Type B pancreatic cell (in vitro differentiated cells): ENCODE measurements at regions not wholly inside any gene's neighbourhood (a gene's known extent, or its start where the extent isn't known, plus 50 kb on each side); places are given as distances from the start of the nearest gene placed in this dataset.
"Not testable (repeated sequence)": the region's sequence is repeated elsewhere in the genome, so short reads cannot be mapped to it uniquely, and the experiment has no call there.

Experiments
- DNase-seq: peaks from one replicate; pipeline ENCODE4 v3.0.0; 2021; ENCODE audit warnings: mixed read lengths; ENCODE audit not compliant: unreplicated experiment; ENCODE audit errors: extremely low spot score
- H3K27ac Mint-ChIP-seq: 2 replicates; pipeline ENCODE4 v1.8.0; 2021; ENCODE audit warnings: mild to moderate bottlenecking, mixed read lengths
- H3K27me3 Mint-ChIP-seq: 2 replicates; pipeline ENCODE4 v1.8.0; 2021; ENCODE audit warnings: mixed read lengths
- H3K36me3 Mint-ChIP-seq: 2 replicates; pipeline ENCODE4 v1.8.0; 2021; ENCODE audit warnings: mixed read lengths
- H3K4me1 Mint-ChIP-seq: one replicate; pipeline ENCODE4 v1.8.0; 2021; ENCODE audit warnings: mixed read lengths; ENCODE audit not compliant: unreplicated experiment
- H3K4me3 Mint-ChIP-seq: 2 replicates; pipeline ENCODE4 v1.8.0; 2021; ENCODE audit warnings: mild to moderate bottlenecking, mixed read lengths
- H3K9me3 Mint-ChIP-seq: 2 replicates; pipeline ENCODE4 v1.8.0; 2021; ENCODE audit warnings: mixed read lengths
- TF ChIP-seq, protein P1 (sequence below): fragments of 200-600 bp; sonication (generic); conservative IDR thresholded peaks from 2 replicates; pipeline ENCODE4 v1.5.0; 2021; ENCODE audit warnings: antibody characterized with exemption, mild to moderate bottlenecking

DNA sequence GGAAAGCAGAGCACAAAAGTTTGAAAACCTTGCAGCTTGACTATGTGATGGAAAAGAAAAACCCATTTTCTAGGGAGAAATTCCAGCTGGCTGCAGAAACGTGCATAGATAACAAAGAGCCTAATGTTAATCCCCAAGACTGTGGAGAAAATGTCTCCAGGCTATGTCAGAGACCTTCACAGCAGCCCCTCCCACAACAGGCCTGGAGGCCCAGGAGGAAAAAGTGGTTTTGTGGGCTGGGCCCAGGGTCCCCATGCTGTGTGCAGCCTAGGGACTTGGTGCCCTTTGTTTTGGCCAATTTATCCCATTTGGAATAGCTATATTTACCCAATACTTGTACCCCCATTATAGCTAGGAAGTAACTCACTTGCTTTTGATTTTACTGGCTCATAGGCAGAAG lies 484.1 kb upstream of the HTR1E start:
- Mint-ChIP-seq H3K27ac (no peak overlapping the region), H3K4me1 (peaks cover 4% of the 10 kb centered on the region), H3K27me3 (no peaks in the 10 kb centered on the region), H3K36me3 (peaks cover 3% of the 10 kb centered on the region), H3K4me3 (no peak overlapping the region), H3K9me3 (peaks cover 7% of the 10 kb centered on the region)
- TF ChIP-seq, protein P1, sequence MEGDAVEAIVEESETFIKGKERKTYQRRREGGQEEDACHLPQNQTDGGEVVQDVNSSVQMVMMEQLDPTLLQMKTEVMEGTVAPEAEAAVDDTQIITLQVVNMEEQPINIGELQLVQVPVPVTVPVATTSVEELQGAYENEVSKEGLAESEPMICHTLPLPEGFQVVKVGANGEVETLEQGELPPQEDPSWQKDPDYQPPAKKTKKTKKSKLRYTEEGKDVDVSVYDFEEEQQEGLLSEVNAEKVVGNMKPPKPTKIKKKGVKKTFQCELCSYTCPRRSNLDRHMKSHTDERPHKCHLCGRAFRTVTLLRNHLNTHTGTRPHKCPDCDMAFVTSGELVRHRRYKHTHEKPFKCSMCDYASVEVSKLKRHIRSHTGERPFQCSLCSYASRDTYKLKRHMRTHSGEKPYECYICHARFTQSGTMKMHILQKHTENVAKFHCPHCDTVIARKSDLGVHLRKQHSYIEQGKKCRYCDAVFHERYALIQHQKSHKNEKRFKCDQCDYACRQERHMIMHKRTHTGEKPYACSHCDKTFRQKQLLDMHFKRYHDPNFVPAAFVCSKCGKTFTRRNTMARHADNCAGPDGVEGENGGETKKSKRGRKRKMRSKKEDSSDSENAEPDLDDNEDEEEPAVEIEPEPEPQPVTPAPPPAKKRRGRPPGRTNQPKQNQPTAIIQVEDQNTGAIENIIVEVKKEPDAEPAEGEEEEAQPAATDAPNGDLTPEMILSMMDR = no peak
- no peak for DNase-seq

- TF ChIP-seq, protein P1 = no peak
- no peak for DNase-seq
- Mint-ChIP-seq H3K36me3 (peaks cover 3% of the 10 kb centered on the region), H3K27ac (no peak overlapping the region), H3K4me3 (no peak overlapping the region), H3K27me3 (no peaks in the 10 kb centered on the region), H3K9me3 (peaks cover 12% of the 10 kb centered on the region), H3K4me1 (no peaks in the 10 kb centered on the region)
These were observed 488.9 kb upstream of the HTR1E start for GRCh38 chr6:86448398-86448797.

DNA sequence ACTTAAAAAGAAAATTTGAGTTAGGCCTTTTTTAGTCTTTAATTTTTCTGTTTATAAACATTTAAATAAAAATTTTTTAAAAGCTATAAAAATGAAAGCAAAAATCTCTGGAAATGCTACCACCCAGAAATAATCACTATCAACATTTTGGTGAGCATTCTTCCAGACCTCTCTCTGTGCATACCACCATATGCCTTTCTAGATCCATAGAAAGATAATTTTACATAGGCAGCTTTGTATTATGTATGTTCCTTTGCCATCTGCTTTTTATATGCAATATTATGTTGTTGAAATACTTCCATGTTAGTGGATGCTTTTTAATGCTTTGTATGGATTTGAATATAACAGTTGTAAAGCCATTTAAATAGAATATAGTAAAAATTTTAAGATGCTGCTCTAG lies 496.7 kb upstream of the HTR1E start:
- TF ChIP-seq, protein P1 = no peak
- Mint-ChIP-seq H3K4me1 (no peaks in the 10 kb centered on the region), H3K9me3 (no peaks in the 10 kb centered on the region), H3K4me3 (no peak overlapping the region), H3K27me3 (no peaks in the 10 kb centered on the region), H3K36me3 (no peaks in the 10 kb centered on the region), H3K27ac (no peak overlapping the region)
- no peak for DNase-seq

- H3K4me3 Mint-ChIP-seq = no peak overlapping the region
- H3K36me3 Mint-ChIP-seq = no peaks in the 10 kb centered on the region
- no peaks in the 10 kb centered on the region for H3K4me1 Mint-ChIP-seq
- H3K9me3 Mint-ChIP-seq = no peaks in the 10 kb centered on the region
- H3K27ac Mint-ChIP-seq = no peak overlapping the region
- peaks cover 4% of the 10 kb centered on the region for H3K27me3 Mint-ChIP-seq
- DNase-seq = no peak
- TF ChIP-seq, protein P1 = no peak
These were observed 513.8 kb upstream of the HTR1E start for GRCh38 chr6:86423571-86423970.

DNA sequence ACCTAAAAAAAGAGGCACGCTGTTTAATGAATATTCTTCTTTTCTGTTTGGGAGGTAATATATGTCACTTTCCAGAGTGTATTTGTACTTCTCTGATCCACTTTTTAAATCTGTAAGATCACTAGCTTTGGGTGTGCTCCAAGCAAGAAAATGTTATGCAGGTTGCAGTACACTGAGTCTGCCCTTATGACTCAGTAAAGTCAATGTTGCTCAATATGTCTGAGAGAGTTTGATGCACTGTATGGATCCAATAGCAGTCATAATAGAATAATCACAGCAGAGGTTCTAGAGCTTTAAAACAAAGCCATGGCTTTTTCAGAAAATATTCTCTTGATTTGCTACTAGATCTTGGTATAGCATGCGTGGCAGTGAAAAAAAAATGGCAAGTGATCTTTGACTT lies 525.3 kb upstream of the HTR1E start:
- no peaks in the 10 kb centered on the region for H3K9me3 Mint-ChIP-seq
- TF ChIP-seq, protein P1 = no peak
- H3K4me3 Mint-ChIP-seq = no peak overlapping the region
- H3K4me1 Mint-ChIP-seq = no peaks in the 10 kb centered on the region
- DNase-seq = no peak
- no peak overlapping the region for H3K27ac Mint-ChIP-seq
- H3K36me3 Mint-ChIP-seq = no peaks in the 10 kb centered on the region
- H3K27me3 Mint-ChIP-seq = no peaks in the 10 kb centered on the region

GRCh38 chr6:86407128-86407527 lies 530.2 kb upstream of the HTR1E start:
- no peaks in the 10 kb centered on the region for H3K27me3 Mint-ChIP-seq

DNA sequence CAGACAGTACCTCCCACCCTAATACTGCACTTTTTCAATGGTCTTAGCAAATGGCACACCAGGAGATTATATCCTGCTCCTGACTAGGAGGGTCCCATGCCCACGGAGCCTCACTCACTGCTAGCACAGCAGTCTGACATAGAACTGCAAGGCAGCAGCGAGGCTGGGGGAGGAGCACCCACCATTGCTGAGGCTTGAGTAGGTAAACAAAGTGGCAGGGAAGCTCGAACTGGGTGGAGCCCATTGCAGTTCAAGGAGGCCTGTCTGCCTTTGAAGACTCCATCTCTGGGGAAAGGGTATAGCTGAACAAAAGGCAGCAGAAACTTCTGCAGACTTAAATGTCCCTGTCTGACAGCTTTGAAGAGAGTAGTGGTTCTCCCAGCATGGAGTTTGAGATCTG lies 544.5 kb upstream of the HTR1E start:
- not testable (repeated sequence) for H3K4me3 Mint-ChIP-seq, H3K27ac Mint-ChIP-seq, H3K9me3 Mint-ChIP-seq, DNase-seq, H3K4me1 Mint-ChIP-seq, H3K27me3 Mint-ChIP-seq, H3K36me3 Mint-ChIP-seq

More at GRCh38 chr6:86407128-86407527, 530.2 kb upstream of the HTR1E start:
- Mint-ChIP-seq H3K4me1 (no peaks in the 10 kb centered on the region), H3K36me3 (no peaks in the 10 kb centered on the region), H3K27ac (no peak overlapping the region), H3K9me3 (no peaks in the 10 kb centered on the region), H3K4me3 (no peak overlapping the region)
- TF ChIP-seq, protein P1 = no peak
- no peak for DNase-seq
